ENCODE measurements at regions not wholly inside any gene's neighbourhood (a gene's known extent, or its start where the extent isn't known, plus 50 kb on each side); places are given as distances from the start of the nearest gene placed in this dataset.
"Not testable (repeated sequence)": the region's sequence is repeated elsewhere in the genome, so short reads cannot be mapped to it uniquely, and the experiment has no call there.

- in situ Hi-C loops (cut with HindIII; ENCODE audit: low sequenced_read_pairs) = no loop called here
Observed at GRCh38 chr2:7420530-7420929, 503.3 kb downstream of the RNF144A start.

DNA sequence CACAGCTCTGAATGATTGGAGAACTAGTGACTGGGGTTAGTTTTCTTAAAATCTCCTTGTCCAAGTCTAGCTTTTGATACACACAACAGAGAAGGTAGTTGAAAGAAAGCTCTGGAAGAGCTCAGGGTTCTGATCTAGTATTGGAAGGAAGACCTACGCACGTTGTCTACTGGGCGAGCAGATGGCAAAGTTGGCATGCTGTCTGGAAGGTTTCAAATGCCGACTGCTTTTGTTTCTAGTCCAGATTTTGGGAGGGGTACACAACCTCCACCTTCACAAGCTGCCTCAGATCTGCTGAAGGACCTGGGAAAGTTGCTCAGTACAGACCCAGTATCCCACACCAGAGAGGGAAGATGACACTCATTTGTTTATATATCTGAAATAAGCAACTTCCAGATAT, 507.3 kb downstream of the RNF144A start:
- in situ Hi-C loops (cut with HindIII; ENCODE audit: low sequenced_read_pairs) = no loop called here

- in situ Hi-C loops (cut with HindIII; ENCODE audit: low sequenced_read_pairs) = no loop called here
Observed at GRCh38 chr2:7427293-7428060, 510.3 kb downstream of the RNF144A start.

- in situ Hi-C loops (cut with HindIII; ENCODE audit: low sequenced_read_pairs) = no loop called here
Observed at GRCh38 chr2:7428454-7429204, 511.4 kb downstream of the RNF144A start.

- in situ Hi-C loops (cut with HindIII; ENCODE audit: low sequenced_read_pairs) = no loop called here
Observed at GRCh38 chr2:7429733-7430132, 512.5 kb downstream of the RNF144A start.

DNA sequence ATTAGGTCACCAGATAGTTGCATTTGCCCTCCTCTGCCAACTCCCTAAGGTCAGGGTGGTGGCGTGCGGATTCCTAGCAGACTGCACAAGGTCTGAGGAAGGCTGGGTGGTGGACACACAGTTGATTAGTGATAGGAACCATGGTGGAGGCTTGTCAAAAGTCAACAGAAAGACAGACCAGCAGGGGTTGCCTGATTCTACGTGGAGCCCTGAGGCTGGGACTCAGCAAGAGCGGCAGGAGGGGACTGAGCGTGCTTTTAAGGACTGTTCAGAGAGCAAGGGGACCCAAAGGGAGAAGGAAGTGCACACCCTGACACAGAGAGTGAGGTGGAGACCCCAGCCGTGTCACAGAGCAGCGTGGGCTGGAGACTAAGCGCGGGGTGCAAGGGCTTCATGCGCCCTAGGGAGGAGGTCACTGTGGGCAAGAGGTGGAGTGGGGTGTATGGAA, 513.2 kb downstream of the RNF144A start:
- in situ Hi-C loops (cut with HindIII; ENCODE audit: low sequenced_read_pairs) = no loop called here

DNA sequence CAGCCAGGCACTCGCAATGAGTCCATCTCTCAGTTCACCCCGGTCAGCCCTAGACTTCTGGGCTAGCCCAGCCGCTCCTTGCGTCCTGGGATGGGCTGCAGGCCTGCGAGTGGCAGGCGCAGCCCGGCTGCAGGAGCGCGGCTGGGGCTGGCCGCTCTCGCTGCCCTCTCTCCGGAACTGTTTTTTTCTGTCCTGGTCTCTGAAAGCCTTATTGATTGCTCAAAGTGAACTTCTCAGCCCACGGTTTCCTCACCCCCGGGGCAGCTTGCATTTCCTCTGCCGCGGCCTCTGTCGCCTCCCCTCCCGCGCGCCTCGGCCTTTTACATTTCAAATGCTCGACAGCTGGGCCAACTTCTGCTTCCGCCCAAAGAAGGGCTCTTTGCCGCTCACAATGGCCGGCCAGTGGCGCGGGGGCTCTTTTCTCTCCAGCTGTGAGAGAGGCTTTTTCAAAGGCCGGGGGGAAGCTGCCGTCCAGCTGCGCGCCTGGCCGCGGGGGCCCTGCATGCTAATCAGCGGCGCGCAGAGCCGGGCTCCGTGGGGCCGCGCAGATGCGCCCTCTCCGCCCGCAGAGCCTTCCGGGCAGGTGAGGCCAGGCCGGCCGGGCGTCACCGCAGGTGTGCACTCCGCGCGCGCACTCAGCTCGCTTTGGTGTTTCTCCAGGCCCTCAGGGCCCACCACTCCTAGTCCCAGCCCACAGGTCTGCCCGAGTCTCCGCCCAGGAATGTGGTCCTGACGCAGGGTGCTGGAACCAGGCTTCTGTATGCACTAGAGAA, 513.8 kb downstream of the RNF144A start:
- in situ Hi-C loops (cut with HindIII; ENCODE audit: low sequenced_read_pairs) = no loop called here

DNA sequence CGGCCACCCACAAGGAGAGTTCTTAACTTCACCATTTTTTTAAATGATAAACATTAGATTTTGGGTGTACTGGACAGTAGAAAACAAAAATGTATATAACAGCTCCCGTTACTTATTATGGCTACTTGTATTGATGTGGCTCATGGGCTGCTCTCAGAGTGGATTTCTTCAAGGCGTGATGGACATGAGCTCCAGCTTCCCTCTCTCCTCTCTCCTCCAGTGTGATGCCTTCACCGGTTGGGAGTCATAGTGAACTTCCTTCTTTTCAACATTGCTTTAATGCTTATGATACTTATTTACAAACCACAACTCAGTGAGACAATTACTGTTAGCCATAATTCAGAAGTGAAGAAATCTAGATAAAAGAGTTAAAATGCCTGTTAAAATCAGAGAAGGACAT, 515.2 kb downstream of the RNF144A start:
- in situ Hi-C loops (cut with HindIII; ENCODE audit: low sequenced_read_pairs) = no loop called here

DNA sequence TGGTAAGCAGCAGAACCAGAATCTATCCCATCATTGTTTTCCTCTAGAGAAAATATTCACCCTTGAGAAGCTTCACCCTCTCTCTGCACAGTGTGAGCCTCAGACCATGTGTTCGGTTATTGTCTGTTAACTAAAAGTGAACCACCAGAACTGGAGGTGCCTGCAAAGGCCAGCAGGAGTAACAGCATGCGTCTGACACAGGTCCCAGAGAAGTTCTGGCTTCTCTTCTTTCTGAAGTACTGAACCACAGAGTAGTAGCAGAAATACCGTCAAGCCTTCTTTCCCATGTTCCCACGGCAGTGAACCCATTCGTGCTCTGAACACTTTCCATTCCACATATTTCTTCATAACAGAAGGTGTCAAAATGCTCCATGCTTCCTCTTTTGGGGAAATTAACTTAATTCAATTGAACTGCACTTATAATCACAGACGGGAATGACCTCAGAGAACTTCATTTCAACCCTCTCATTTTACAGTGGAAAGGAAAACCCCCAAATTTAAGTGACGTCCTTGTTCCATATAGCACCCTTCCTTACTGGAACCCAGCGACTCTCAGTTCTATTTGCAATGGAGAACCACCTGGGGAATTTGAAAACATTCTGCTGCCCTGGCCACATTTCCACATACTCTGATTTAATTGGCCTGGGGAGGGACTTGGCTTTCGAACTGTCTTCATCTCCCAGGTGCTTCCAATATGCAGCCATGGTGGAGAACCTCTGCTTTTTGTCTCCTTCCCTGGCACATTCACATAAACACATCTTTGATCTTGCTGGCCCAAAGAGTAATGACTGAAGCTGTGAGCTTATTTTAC, 519.1 kb downstream of the RNF144A start:
- in situ Hi-C loops (cut with HindIII; ENCODE audit: low sequenced_read_pairs) = no loop called here

- in situ Hi-C loops (cut with HindIII; ENCODE audit: low sequenced_read_pairs) = no loop called here
Observed at GRCh38 chr2:7437141-7437540, 519.9 kb downstream of the RNF144A start.

DNA sequence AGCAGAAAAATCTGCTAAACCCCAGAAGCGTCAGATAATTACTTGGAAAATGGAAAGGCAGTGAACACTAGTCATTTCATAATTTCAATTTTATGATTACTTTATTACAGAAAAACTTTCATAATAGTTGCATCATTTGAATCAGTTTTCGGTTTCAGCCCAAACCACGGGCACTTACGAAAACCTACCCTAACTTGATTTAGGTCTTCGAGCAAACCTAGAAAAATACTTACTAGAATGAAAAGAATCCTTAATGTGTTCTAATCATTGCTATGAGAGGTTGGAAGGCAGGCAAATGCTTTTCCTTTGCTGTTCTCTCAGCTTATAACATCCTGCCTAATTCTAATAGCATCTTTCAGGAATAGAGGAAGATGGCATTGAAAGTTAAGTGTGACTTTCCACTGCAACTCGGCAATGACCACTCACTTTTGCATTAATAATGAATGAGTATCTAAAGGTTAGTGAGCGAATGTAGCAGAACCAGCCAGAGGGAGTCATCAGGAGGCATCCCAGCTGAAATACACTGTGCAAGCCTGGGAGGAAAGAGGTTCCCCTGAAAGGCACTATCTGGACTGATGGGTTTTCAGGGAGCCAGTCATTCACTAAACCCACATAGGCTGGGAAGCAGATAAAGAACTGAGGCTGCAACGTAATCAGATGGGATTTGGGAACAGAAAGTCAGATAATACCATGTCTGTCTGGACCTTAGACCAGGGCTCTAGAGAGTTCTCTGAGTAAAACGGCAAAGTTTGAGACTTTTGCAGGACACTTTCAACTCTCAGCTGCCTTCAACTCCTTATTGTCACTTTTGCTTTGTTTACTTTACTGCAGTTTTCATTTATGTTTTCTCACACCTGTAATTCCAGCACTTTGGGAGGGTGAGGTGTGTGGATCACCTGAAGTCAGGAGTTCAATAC, 520.8 kb downstream of the RNF144A start:
- in situ Hi-C loops (cut with HindIII; ENCODE audit: low sequenced_read_pairs) = no loop called here

DNA sequence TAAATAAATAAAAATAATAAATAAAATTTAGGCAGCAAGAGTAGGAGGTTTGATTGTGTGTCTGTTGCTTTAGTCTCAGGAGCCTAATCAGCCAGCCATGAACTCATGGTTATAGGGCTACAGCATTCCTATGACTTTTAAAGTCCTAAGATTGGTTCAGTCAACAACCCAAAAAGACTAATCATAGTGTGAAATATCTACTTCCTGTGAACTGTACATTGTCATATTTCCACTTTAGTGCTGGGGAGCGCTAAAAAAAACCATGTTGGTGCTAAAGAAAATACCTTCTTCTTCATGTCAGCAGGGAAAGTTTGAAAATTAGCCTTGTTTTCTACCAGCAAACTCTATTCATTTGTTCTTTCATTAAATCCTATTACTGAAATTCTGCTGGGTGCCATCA, 521.6 kb downstream of the RNF144A start:
- in situ Hi-C loops (cut with HindIII; ENCODE audit: low sequenced_read_pairs) = no loop called here

DNA sequence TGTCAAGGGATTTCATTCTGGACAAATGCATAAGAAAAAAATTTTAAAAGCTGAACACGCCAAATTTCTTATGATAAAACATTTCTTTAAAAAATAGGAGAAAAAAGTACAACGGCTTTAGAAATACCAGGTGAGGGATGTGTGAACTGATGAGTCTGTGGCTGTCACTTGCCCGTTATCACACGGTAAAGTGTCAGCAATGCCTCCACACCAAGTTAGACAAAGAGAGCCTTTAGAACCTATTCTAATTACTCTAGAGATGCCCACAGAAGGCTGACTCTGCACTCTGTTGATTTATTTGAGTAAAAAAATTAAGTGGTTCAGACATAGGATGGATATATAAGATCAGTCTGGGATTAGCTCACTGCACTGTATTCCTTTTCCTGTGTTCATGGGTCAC, 523.8 kb downstream of the RNF144A start:
- in situ Hi-C loops (cut with HindIII; ENCODE audit: low sequenced_read_pairs) = no loop called here

GRCh38 chr2:7441841-7442240, 524.6 kb downstream of the RNF144A start:
- in situ Hi-C loops (cut with HindIII; ENCODE audit: low sequenced_read_pairs) = not testable (repeated sequence)

GRCh38 chr2:7444626-7445025, 527.4 kb downstream of the RNF144A start:
- in situ Hi-C loops (cut with HindIII; ENCODE audit: low sequenced_read_pairs) = no loop called here

DNA sequence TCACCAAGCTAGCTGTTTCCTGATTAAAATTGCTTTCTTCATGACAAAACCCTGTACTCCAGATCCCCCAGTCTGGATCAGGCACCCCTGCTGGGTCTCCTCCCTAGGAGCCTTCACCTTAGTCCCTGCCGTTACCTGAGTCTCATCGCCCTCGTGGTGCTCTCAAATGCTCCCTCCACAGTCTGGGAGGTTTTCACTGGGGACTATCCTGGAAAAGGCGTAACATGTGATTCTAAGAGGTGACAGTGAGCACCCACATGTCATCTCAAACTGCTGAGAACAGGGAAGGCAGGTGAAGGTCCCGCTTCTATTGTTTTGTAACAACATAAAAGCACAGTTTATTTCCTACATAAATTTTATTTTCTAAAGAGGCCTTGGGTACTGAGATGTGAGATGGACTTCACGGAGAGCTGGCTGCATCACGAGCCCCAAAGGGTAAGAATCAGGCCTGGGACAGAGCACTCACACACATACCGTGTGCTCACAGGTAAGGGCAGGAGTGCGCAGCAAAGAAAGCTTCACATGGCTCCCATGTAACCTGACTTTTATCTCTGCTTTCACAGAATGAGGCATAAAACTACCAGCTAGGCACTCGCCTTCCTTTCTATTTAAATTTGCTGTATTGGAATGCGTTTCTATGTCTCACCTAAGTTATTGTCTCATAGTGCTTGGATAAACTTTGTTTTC, 531.5 kb downstream of the RNF144A start:
- in situ Hi-C loops (cut with HindIII; ENCODE audit: low sequenced_read_pairs) = no loop called here

DNA sequence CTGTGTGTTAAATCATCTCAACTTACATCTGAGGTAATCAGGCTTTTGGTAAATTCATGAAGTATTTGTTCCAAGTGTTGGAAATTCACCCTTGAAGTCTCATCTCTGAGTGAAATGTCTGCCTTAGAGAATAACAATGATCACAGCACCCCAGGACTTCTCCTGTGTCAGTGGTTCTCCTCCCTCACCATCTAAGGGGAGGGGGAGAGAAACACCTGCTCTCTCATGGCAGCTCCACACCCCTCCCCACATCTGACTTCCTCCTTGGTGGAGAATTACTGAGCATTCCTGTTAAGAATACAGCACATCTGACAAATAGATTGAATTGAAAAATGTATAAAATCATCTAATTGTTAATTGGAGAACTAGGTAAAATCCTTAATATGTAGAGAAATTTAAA, 532.1 kb downstream of the RNF144A start:
- in situ Hi-C loops (cut with HindIII; ENCODE audit: low sequenced_read_pairs) = no loop called here

- in situ Hi-C loops (cut with HindIII; ENCODE audit: low sequenced_read_pairs) = no loop called here
Observed at GRCh38 chr2:7450188-7450832, 533.1 kb downstream of the RNF144A start.

DNA sequence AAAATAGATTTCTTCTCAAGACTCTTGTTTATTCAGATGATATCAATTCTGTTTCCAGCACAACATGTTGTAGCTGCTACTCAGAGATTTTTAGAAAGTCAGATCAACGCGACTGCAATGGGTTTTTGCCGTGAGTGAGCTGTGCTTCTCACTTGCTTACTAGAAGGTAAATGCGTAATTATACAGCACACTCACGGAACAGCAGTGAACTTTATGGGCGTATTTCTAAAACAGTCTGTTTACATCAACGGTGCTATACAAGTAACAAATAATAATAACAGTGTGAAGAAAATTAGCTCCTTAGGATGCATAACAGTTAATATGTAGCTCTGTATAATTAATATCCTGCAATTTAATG, 533.6 kb downstream of the RNF144A start:
- in situ Hi-C loops (cut with HindIII; ENCODE audit: low sequenced_read_pairs) = no loop called here
